DMS153 (cell line): ENCODE measurements at regions not wholly inside any gene's neighbourhood (a gene's known extent, or its start where the extent isn't known, plus 50 kb on each side); places are given as distances from the start of the nearest gene placed in this dataset.

ENCODE experiments used
- DNase-seq: peaks from one replicate; lab custom pipeline; 2025; lab: John Stamatoyannopoulos, UW

GRCh38 chr20:11778206-11778570, 139.5 kb upstream of the BTBD3 start:
- DNase-seq, result no peak

DNA sequence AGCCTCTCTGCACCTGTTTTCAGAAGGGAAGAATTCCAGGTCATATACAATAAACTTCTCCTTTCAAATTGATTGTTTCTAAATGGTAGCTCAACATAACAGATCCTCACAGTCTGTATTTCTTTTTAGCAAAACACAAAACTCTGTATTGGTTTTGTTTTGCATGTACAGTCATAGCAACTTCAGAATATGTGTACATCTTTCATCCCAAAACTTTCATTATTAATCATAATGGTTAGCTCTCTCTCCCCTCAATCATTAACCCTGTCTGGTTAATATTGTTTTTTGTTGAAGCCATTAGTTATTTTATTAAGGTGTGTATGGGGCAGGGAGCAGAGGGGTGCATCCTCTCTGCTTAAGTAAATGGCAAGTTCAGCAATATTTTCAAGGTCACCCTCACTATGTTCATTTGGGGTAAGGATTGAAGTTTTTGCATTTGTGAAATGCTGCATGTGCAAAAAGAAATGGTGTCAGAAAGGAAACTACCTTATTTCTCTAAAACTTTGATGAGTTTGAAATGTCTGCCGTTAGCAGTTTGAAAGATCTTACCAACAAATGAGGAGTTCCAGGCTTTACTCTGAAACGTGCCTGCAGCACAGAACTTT, 136.8 kb upstream of the BTBD3 start:
- DNase-seq, result no peak

GRCh38 chr20:11783102-11783850, 134.4 kb upstream of the BTBD3 start:
- DNase-seq, result no peak

DNA sequence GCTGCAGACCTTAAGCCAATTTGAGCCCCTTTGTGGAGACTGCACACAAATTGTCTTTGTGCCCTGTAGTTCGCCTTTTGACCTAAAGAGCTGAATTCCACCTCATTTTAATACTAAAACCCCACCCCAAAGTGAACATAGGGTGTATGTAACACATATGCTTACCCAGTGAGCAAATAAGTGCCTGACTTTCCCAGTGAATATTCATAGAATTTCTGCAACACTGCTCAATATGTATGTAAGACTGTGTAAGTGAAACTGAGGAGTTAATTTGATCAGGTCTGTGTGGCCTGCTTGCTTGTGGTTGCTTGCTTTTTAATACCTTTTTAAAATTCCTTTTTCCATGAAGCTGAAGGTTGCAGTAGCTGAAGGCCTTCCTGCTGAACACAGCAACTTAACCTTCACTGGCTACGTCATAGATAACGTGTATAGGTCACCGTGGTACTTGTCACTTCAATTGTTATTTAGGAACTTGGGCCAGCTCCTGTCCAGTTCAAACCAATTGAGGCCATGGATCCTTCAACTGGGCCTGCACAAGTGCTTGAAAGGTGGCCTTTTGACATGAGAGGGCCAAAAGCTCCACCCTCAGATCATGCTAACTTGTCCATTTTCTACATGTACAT, 131.7 kb upstream of the BTBD3 start:
- no peak for DNase-seq

DNA sequence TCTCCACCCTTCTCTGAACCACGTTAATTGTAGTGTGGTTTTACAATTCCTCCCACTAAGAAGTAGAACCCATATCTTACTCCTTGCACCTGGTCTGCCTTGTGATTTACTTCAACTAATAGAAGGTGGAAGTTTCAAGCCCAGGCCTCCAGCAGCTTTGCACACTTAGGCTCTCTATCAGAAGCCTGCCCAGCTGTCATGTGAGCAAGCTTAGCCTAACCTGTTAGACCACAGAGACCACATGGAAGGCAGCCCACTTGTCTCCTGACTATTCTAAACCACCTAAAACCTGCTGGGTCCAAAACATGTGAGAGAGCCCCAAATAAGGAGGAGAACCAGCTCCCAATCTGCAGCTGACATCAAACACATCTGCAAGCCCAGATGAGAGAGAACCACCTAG, 127.6 kb upstream of the BTBD3 start:
- no peak for DNase-seq

DNA sequence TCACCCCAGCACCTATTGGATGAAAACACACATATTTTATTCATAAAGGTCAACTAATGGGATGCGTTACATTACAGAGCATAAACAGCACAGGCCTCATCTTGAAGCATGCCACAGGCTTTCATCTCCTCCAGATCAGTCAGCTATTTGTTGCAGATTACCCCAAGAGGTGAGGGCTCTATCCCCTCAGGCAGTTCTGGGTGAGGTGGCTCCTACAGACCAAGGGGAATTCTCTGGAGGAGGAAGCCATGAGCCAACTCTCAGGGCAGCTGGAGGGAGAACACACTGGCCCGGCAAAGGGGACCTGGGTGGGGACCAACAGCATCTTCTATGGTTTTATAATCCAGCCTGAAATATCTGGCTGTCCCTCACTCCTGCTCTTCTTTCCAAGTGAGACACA, 126.4 kb upstream of the BTBD3 start:
- DNase-seq, result no peak

- no peak for DNase-seq
Observed at GRCh38 chr20:11791835-11792567, 125.7 kb upstream of the BTBD3 start.

DNA sequence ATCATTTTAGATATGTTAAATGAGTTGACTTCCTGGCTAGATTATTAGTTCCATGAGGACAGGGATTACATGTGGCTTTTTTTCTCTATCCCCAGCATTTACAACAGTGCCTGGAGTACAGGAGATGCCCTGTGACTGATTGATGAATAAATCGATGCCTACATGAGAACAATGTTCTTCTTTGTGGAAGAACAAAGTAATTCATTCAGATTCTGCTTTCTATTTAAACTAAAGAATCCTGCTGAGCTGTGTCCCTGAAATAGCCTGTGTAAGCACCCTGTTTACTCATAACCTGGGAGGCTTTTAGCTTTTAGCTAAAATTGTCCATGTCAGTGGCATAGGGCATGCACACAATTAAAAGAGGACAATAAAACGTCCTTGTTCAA, 125.1 kb upstream of the BTBD3 start:
- DNase-seq, result no peak

DNA sequence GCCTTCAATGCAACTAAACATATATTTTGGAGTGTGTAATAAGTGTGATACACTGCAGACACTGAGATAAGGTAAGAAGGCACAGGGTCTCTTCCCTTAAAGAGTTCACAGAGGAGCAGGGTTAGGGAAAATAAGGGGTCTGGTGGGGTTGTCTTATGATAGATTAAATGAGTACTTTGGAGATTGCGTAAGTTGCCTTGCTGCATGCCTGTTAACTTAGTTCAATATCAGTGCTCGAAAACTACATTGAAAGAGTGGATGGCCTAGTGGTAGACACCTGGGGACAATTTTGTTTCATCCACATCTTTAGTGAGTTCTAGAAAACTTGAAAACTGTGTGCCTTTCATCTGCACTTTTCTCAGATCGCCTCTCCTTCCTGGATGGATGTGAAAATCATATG, 123.2 kb upstream of the BTBD3 start:
- DNase-seq, result no peak

DNA sequence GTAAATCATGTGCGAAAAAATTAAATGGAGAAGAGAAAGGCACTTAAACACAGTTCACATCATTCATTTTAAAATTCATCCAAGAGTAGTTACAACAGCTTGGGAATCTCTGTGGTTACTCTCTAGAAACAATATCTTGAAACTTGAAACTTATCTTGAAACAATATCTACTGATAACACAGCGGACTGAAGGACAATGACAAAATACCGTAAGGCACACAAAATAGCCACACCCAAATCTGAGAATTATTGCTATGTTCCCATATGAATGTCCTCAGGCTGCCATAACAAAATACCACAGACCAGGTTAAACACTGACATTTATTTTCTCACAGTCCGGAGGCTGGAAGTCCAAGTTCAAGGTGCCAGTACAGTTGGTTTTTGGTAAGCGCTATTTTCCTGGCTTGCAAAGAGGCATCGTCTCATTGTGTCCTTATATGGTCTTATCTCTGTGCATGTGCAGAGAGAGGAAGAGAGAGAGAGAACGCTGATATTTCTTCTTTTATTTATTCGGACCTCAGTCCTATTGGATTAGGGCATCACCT, 122.5 kb upstream of the BTBD3 start:
- no peak for DNase-seq

GRCh38 chr20:11796026-11796425, 121.7 kb upstream of the BTBD3 start:
- no peak for DNase-seq

DNA sequence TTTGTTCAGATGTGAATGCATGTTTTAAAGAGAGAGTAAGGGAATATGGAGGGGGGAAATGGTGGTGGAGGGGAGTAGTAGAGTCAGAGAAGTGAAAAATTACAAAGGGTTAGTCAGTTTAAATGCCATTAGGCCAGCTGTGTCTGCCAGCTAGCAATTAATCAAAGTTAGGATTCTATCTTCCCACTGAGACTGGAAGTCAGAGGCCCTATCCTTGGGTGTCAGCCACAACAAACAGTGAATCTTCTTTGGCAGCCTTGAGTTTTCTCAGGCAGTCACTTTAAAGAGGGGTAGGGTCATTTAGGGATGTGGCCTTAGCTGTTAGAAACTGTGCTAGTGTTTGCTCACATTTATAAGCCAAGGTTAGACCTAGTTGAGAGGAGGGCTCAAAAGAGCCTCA, 120.5 kb upstream of the BTBD3 start:
- DNase-seq, result no peak

GRCh38 chr20:11799281-11799684, 118.4 kb upstream of the BTBD3 start:
- DNase-seq, result no peak

DNA sequence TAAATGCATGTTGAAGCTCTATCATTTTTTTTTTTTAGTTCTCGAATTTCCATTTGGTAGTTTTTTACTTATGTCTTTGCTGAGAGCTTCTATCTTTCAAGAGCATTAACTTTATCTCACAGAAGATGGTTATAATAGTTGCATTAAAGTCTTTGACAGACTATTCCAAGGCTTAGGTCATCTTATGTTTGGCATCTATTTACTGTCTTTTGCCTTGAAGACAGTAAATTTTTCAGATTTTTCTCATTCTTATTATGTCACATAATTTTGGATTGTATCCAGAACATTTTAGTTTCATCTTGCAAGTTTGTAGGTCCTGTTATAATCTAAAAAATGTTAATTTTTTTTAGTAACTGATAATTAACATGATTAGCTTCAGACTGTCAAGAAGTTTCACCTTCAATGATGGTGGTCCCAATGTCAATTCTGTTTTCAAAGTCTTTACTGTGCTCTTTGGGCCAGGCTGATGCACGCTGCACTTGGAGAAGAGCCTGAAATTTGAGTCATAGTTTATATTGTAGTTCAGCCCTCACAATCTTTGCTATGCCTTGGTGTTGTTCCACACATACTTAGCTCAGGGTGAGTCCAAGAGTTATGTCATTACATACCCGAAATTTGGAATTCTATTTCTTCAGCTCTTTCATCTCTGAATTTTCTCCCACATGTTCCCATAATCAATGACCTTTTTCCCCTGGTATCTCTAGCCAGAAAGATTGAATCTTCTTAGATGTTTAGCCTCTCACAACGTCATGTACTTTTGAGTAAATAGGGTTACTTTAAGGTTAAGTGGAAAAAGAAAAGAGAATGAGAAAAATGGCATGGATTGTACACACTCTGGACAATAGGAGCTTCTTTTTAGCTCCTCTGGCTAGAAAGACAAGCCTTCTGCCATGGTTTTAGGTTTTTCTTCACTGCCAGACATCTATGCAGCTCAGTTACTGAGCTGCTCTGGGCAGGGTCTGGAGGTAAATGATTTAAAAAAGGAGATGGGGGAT, 110.3 kb upstream of the BTBD3 start:
- no peak for DNase-seq

GRCh38 chr20:11808841-11809240, 108.9 kb upstream of the BTBD3 start:
- DNase-seq, result no peak

GRCh38 chr20:11810311-11811083, 107.2 kb upstream of the BTBD3 start:
- no peak for DNase-seq

GRCh38 chr20:11813106-11813890, 104.4 kb upstream of the BTBD3 start:
- no peak for DNase-seq

GRCh38 chr20:11814267-11814666, 103.4 kb upstream of the BTBD3 start:
- no peak for DNase-seq

- no peak for DNase-seq
Observed at GRCh38 chr20:11820838-11821237, 96.9 kb upstream of the BTBD3 start.

DNA sequence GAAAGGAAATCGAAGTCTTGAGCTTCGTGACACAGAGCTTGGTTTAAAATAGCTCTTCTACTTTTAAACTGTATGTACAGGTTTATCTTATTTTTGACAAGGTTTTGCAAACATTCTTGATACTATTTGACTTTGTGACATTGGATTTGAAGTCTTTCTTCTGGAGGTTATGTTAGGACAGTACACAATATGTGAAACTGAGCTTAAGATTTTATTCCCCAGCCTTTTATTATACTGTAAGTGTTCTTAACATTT, 95.2 kb upstream of the BTBD3 start:
- no peak for DNase-seq
